H1 (cell line): ENCODE measurements at regions not wholly inside any gene's neighbourhood (a gene's known extent, or its start where the extent isn't known, plus 50 kb on each side); places are given as distances from the start of the nearest gene placed in this dataset.

ENCODE experiments used
- BRCA1 ChIP-seq: IDR thresholded peaks from 2 replicates; pipeline ENCODE4 v1.6.1; 2012; ENCODE audit warnings: low read depth, low read length, improper control_type of control experiment
- CHD7 ChIP-seq: fragments of 300-600 bp; sonication (generic); IDR thresholded peaks from 2 replicates; pipeline ENCODE4 v1.7.1; 2012; ENCODE audit warnings: low read length, moderate library complexity, mild to moderate bottlenecking, inconsistent platforms; ENCODE audit not compliant: insufficient replicate concordance
- EGR1 ChIP-seq: IDR thresholded peaks from 2 replicates; pipeline ENCODE4 v1.6.1; 2011; ENCODE audit warnings: low read depth, low read length, borderline replicate concordance
- EZH2 ChIP-seq: fragments of 200-600 bp; sonication (generic); IDR thresholded peaks from 2 replicates; pipeline ENCODE4 v1.7.1; 2012; ENCODE audit warnings: low read depth, mild to moderate bottlenecking, moderate library complexity, low read length, inconsistent platforms; ENCODE audit not compliant: severe bottlenecking
- FOSL1 ChIP-seq: IDR thresholded peaks from 2 replicates; pipeline ENCODE4 v1.6.1; 2011; ENCODE audit warnings: mild to moderate bottlenecking, low read depth, low read length, moderate library complexity; ENCODE audit not compliant: insufficient read depth
- KDM5A ChIP-seq: fragments of 200-600 bp; IDR thresholded peaks from 2 replicates; pipeline ENCODE4 v1.7.1; 2012; ENCODE audit warnings: mild to moderate bottlenecking, low read length, inconsistent platforms, mixed read lengths
- POLR2AphosphoS5 ChIP-seq: IDR thresholded peaks from 2 replicates; pipeline ENCODE4 v1.6.1; 2011; ENCODE audit warnings: low read depth, low read length
- RAD21 ChIP-seq, 2 experiments: IDR thresholded peaks in 1 of 2; conservative IDR thresholded peaks in 1 of 2; 2 replicates each; pipeline ENCODE4 v1.6.1; 2011; ENCODE audit warnings: low read depth in 2 of 2, low read length in 2 of 2, improper control_type of control experiment in 1 of 2, inconsistent platforms in 1 of 2, mild to moderate bottlenecking in 1 of 2, moderate library complexity in 1 of 2
- SIN3A ChIP-seq, 2 experiments: IDR thresholded peaks in 1 of 2; conservative IDR thresholded peaks in 1 of 2; 2 replicates each; pipeline ENCODE4 v1.6.1; 2011 to 2012; ENCODE audit warnings: low read length in 2 of 2, improper control_type of control experiment in 1 of 2, low read depth in 1 of 2, mild to moderate bottlenecking in 1 of 2
- SIRT6 ChIP-seq: IDR thresholded peaks from one replicate; pipeline ENCODE4 v1.7.1; 2012; ENCODE audit warnings: low read length, inconsistent platforms
- TF ChIP-seq, protein P1 (sequence below): IDR thresholded peaks from 2 replicates; pipeline ENCODE4 v1.6.1; 2011; ENCODE audit warnings: low read length, improper control_type of control experiment

GRCh38 chr7:36053589-36053988, 99.5 kb upstream of the EEPD1 start (continued):
- TF ChIP-seq CHD7 (no peak), SIRT6 (no peak), POLR2AphosphoS5 (no peak), BRCA1 (no peak), EGR1 (no peak), KDM5A (no peak), SIN3A (conservative IDR thresholded peaks at IDR 0.05 in 1 of 2, IDR thresholded peaks at IDR 0.05 in 1 of 2; ENCODE audit: low read depth in 1 of 2, low read length in 2 of 2) (no peak), EZH2 (no peak), RAD21 (IDR thresholded peaks at IDR 0.05 in 1 of 2, conservative IDR thresholded peaks at IDR 0.05 in 1 of 2; ENCODE audit: low read depth in 2 of 2, low read length in 2 of 2) (no peak), FOSL1 (no peak)
- TF ChIP-seq, protein P1, sequence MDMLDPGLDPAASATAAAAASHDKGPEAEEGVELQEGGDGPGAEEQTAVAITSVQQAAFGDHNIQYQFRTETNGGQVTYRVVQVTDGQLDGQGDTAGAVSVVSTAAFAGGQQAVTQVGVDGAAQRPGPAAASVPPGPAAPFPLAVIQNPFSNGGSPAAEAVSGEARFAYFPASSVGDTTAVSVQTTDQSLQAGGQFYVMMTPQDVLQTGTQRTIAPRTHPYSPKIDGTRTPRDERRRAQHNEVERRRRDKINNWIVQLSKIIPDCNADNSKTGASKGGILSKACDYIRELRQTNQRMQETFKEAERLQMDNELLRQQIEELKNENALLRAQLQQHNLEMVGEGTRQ = no peak
